ENCODE measurements at regions not wholly inside any gene's neighbourhood (a gene's known extent, or its start where the extent isn't known, plus 50 kb on each side); places are given as distances from the start of the nearest gene placed in this dataset.

DNA sequence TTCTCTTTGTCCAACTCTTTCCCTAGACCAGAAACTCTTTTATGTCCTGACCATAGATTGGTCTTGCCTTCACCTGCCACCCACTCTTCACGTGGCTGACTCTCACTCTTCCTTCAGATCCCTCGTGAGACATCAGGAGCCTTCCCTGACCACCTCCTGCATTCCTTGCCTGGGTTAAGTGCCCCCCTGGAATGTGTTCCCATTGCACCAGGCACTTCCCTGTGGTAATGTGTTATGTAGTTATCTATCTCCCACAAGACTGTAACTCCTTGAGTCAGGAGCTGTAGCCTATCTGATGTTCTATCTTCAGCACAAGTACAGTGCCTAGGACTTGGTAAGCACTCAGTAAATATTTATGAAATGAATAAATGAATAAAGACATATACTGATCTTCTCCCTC, 111.2 kb upstream of the CTTNBP2NL start:
- TF ChIP-seq, protein P1, sequence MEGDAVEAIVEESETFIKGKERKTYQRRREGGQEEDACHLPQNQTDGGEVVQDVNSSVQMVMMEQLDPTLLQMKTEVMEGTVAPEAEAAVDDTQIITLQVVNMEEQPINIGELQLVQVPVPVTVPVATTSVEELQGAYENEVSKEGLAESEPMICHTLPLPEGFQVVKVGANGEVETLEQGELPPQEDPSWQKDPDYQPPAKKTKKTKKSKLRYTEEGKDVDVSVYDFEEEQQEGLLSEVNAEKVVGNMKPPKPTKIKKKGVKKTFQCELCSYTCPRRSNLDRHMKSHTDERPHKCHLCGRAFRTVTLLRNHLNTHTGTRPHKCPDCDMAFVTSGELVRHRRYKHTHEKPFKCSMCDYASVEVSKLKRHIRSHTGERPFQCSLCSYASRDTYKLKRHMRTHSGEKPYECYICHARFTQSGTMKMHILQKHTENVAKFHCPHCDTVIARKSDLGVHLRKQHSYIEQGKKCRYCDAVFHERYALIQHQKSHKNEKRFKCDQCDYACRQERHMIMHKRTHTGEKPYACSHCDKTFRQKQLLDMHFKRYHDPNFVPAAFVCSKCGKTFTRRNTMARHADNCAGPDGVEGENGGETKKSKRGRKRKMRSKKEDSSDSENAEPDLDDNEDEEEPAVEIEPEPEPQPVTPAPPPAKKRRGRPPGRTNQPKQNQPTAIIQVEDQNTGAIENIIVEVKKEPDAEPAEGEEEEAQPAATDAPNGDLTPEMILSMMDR (tag by site-specific recombination; IDR thresholded peaks at IDR 0.05) = no peak
- no peak for TF ChIP-seq ZNF707 (tag by site-specific recombination; IDR thresholded peaks at IDR 0.05)

Measured in HEK293 (cell line).